H1 (cell line): ENCODE measurements at regions not wholly inside any gene's neighbourhood (a gene's known extent, or its start where the extent isn't known, plus 50 kb on each side); places are given as distances from the start of the nearest gene placed in this dataset.
"Not testable (repeated sequence)": the region's sequence is repeated elsewhere in the genome, so short reads cannot be mapped to it uniquely, and the experiment has no call there.

ENCODE experiments used
- CREB1 ChIP-seq: IDR thresholded peaks from 2 replicates; pipeline ENCODE4 v1.6.1; 2012; ENCODE audit warnings: inconsistent platforms
- CTCF ChIP-seq, 3 experiments: IDR thresholded peaks; 1 replicate in 2 of 3; 2 replicates in 1 of 3; pipeline versions ENCODE4 v1.5.1 to v1.6.1; 2011; ENCODE audit warnings: low read length in 3 of 3, mild to moderate bottlenecking in 3 of 3, inconsistent platforms in 2 of 3, low read depth in 1 of 3, moderate library complexity in 1 of 3; ENCODE audit not compliant: insufficient read depth in 1 of 3; ENCODE audit errors: control extremely low read depth in 1 of 3
- EGR1 ChIP-seq: IDR thresholded peaks from 2 replicates; pipeline ENCODE4 v1.6.1; 2011; ENCODE audit warnings: low read depth, low read length, borderline replicate concordance
- FOSL1 ChIP-seq: IDR thresholded peaks from 2 replicates; pipeline ENCODE4 v1.6.1; 2011; ENCODE audit warnings: mild to moderate bottlenecking, low read depth, low read length, moderate library complexity; ENCODE audit not compliant: insufficient read depth
- KDM4A ChIP-seq: IDR thresholded peaks from one replicate; pipeline ENCODE4 v1.7.1; 2012; ENCODE audit warnings: low read depth, mild to moderate bottlenecking, moderate library complexity, low read length, inconsistent platforms; ENCODE audit not compliant: severe bottlenecking
- KDM5A ChIP-seq: fragments of 200-600 bp; IDR thresholded peaks from 2 replicates; pipeline ENCODE4 v1.7.1; 2012; ENCODE audit warnings: mild to moderate bottlenecking, low read length, inconsistent platforms, mixed read lengths
- MAX ChIP-seq: IDR thresholded peaks from 2 replicates; pipeline ENCODE4 v1.6.1; 2012; ENCODE audit warnings: inconsistent platforms
- PHF8 ChIP-seq: fragments of 200-600 bp; sonication (generic); conservative IDR thresholded peaks from 2 replicates; pipeline ENCODE4 v1.7.1; 2012; ENCODE audit warnings: low read depth, mild to moderate bottlenecking, inconsistent platforms, low read length, moderate library complexity
- POLR2AphosphoS5 ChIP-seq: IDR thresholded peaks from 2 replicates; pipeline ENCODE4 v1.6.1; 2011; ENCODE audit warnings: low read depth, low read length
- SIRT6 ChIP-seq: IDR thresholded peaks from one replicate; pipeline ENCODE4 v1.7.1; 2012; ENCODE audit warnings: low read length, inconsistent platforms
- TAF7 ChIP-seq: optimal IDR thresholded peaks from 2 replicates; pipeline ENCODE3; 2011; ENCODE audit warnings: low read depth, mild to moderate bottlenecking, inconsistent platforms, low read length, moderate library complexity, borderline replicate concordance
- ZNF274 ChIP-seq: IDR thresholded peaks from 2 replicates; pipeline ENCODE4 v1.7.0; 2012; ENCODE audit warnings: low read length, borderline replicate concordance; ENCODE audit errors: extremely low read depth

GRCh38 chr22:12603399-12603798 lies 2924.6 kb upstream of the OR11H1 start:
- TF ChIP-seq CTCF (IDR thresholded peaks at IDR 0.05; ENCODE audit: control extremely low read depth in 1 of 3, insufficient read depth in 1 of 3, low read depth in 1 of 3, low read length in 3 of 3); PHF8; CREB1; MAX; KDM5A; POLR2AphosphoS5; TAF7; EGR1; ZNF274; SIRT6; FOSL1; KDM4A: not testable (repeated sequence)
